Activated CD4-positive, alpha-beta memory T cell treated with anti-CD3 and anti-CD28 coated beads for 36 hours (primary cell): ENCODE measurements at regions not wholly inside any gene's neighbourhood (a gene's known extent, or its start where the extent isn't known, plus 50 kb on each side); places are given as distances from the start of the nearest gene placed in this dataset.

ENCODE experiments used
- CTCF ChIA-PET: fragments of 350-600 bp; sonication (Branson Sonifier 250); formaldehyde crosslinking; loops from one replicate; lab custom pipeline; 2021; ENCODE audit warnings: antibody characterized with exemption, inconsistent platforms; lab: Charles Lee
- POLR2A ChIA-PET: fragments of 350-600 bp; sonication (Branson Sonifier 250); formaldehyde crosslinking; loops from one replicate; lab custom pipeline; 2021; ENCODE audit warnings: antibody characterized with exemption; lab: Charles Lee
- DNase-seq: peaks from one replicate; pipeline ENCODE4 v3.0.0-alpha.2; 2020
- H3K27ac Mint-ChIP-seq: one replicate; pipeline ENCODE4 v1.8.0; 2021; ENCODE audit warnings: mixed read lengths
- H3K27me3 Mint-ChIP-seq: one replicate; pipeline ENCODE4 v1.8.0; 2021; ENCODE audit warnings: mixed read lengths
- H3K36me3 Mint-ChIP-seq: one replicate; pipeline ENCODE4 v1.8.0; 2021; ENCODE audit warnings: mixed read lengths
- H3K4me1 Mint-ChIP-seq: one replicate; pipeline ENCODE4 v1.8.0; 2021; ENCODE audit warnings: low read depth, mixed read lengths
- H3K4me3 Mint-ChIP-seq: one replicate; pipeline ENCODE4 v1.8.0; 2021; ENCODE audit warnings: mild to moderate bottlenecking, mixed read lengths
- H3K9me3 Mint-ChIP-seq: one replicate; pipeline ENCODE4 v1.8.0; 2021; ENCODE audit warnings: mixed read lengths
- intact Hi-C: fragments of 100-400 bp; cut with micrococcal nuclease; formaldehyde crosslinking; loops from one replicate; pipeline ENCODE4 v1.15.1; 2023

GRCh38 chr10:84899268-84899667, 570.9 kb downstream of the CCSER2 start:
- Mint-ChIP-seq H3K4me3 (no peak overlapping the region), H3K27me3 (no peaks in the 10 kb centered on the region), H3K27ac (no peak overlapping the region), H3K4me1 (no peaks in the 10 kb centered on the region), H3K36me3 (no peaks in the 10 kb centered on the region), H3K9me3 (no peaks in the 10 kb centered on the region)
- DNase-seq = no peak
- ChIA-PET POLR2A (no interaction called here), CTCF (no interaction called here)
- intact Hi-C loops = no loop called here

DNA sequence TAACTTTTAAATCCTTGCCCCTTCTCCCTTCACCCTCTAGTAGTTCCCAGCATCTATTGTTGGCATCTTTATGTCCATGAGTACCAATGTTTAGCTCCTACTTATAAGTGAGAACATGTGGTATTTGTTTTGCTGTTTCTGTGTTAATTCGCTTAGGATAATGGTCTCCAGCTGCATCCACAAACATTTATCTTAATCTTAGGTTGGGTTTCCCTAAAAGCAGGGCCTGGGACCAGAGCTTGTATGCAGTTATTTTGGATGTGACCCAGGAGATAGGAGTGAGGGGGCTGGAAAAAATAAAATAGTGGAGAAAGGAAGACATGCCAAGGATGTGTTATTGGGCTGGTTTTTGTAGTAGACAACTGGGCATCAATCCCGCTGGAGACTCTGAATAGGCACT, 571.8 kb downstream of the CCSER2 start:
- Mint-ChIP-seq H3K4me1 (no peaks in the 10 kb centered on the region), H3K9me3 (no peaks in the 10 kb centered on the region), H3K4me3 (no peak overlapping the region), H3K36me3 (no peaks in the 10 kb centered on the region), H3K27me3 (no peaks in the 10 kb centered on the region), H3K27ac (no peak overlapping the region)
- intact Hi-C loops = no loop called here
- POLR2A ChIA-PET = no interaction called here
- CTCF ChIA-PET = no interaction called here
- DNase-seq = no peak

DNA sequence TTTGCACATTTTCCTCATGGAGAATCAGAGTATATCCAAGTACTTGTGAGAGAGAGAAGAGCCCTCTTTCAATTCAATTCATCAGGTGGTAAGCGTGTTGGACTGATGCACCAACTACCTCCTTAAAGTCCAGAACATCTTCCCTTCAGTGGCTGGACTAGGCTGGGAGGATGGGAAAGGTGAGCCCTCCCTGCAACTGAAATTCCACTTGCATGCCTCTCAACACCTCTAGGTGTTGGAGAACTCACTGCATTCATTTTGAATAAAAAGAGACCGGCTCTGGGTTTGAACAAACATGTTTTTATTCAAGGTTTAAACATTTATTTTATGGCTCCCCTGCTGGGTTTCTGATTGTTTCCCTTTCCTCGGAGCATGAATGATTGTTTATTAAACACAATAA, 573.5 kb downstream of the CCSER2 start:
- Mint-ChIP-seq H3K4me1 (no peaks in the 10 kb centered on the region), H3K27me3 (no peaks in the 10 kb centered on the region), H3K36me3 (no peaks in the 10 kb centered on the region), H3K4me3 (no peak overlapping the region), H3K9me3 (no peaks in the 10 kb centered on the region), H3K27ac (no peak overlapping the region)
- ChIA-PET CTCF (no interaction called here), POLR2A (no interaction called here)
- intact Hi-C loops = no loop called here
- no peak for DNase-seq

- ChIA-PET CTCF (no interaction called here), POLR2A (no interaction called here)
- DNase-seq = no peak
- Mint-ChIP-seq H3K9me3 (no peaks in the 10 kb centered on the region), H3K4me1 (no peaks in the 10 kb centered on the region), H3K27ac (no peak overlapping the region), H3K4me3 (no peak overlapping the region), H3K36me3 (no peaks in the 10 kb centered on the region), H3K27me3 (no peaks in the 10 kb centered on the region)
- intact Hi-C loops = no loop called here
Measured at GRCh38 chr10:84902553-84902952, 574.2 kb downstream of the CCSER2 start.

DNA sequence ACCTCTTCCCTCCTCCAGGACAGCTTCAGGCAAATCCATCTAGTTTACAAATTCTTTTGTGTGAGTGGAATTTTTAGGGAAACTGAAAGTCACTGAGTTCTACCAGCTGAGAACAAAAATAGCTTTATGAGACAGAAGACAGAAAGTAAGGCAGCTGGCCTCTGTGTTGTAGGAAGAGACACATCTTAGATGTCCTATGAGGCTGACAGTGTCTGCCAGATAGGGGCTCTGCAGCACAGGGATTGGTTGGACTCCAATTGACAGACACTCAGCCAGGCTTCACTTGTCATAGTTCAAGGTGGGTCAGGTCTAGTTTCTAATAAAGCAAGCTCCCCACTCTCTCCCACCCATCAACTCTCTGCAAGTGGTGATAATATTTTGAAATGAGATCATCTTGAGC, 574.9 kb downstream of the CCSER2 start:
- Mint-ChIP-seq H3K4me1 (no peaks in the 10 kb centered on the region), H3K27me3 (no peaks in the 10 kb centered on the region), H3K27ac (no peak overlapping the region), H3K9me3 (no peaks in the 10 kb centered on the region), H3K36me3 (no peaks in the 10 kb centered on the region), H3K4me3 (no peak overlapping the region)
- ChIA-PET POLR2A (no interaction called here), CTCF (no interaction called here)
- intact Hi-C loops = no loop called here
- DNase-seq = no peak

DNA sequence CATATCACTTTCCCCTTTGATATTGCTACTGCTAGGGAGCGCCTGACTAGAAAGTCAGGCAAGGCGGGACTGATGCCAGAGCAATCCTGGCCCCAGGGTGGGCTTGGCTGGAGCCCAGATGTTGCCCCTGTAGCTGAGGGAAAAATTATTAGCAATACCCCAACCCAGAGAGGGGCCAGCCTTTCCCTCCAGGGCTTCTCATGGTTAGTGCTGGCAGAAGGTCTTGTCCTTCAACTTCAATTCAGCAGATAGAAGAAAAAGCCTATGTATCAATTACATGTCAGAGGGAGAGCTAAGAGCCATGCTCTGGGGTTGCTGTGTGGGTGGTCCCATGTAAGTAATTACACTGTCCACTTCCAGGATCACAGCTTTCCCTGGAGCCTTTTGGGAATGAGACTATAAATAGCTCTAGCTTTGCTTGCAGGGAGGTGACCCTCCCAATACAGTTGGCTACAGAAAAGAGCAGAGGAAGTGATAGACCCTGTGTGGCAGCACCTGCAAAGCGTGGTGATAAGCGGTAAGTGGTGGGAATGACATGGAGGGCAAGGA, 579.1 kb downstream of the CCSER2 start:
- H3K4me3 Mint-ChIP-seq = no peak overlapping the region
- no peak for DNase-seq
- POLR2A ChIA-PET = no interaction called here
- no peaks in the 10 kb centered on the region for H3K36me3 Mint-ChIP-seq
- no peaks in the 10 kb centered on the region for H3K9me3 Mint-ChIP-seq
- H3K4me1 Mint-ChIP-seq = no peaks in the 10 kb centered on the region
- no peaks in the 10 kb centered on the region for H3K27me3 Mint-ChIP-seq
- CTCF ChIA-PET = interaction anchor here (0.6 to 1.3 kb wide), 2 partner anchors 367 to 395 kb away, joined by 3 read pairs; no protein-coding TSS in a partner anchor
- H3K27ac Mint-ChIP-seq = no peak overlapping the region
- intact Hi-C loops = no loop called here

- H3K27me3 Mint-ChIP-seq = no peaks in the 10 kb centered on the region
- DNase-seq = no peak
- H3K36me3 Mint-ChIP-seq = no peaks in the 10 kb centered on the region
- CTCF ChIA-PET = no interaction called here
- POLR2A ChIA-PET = no interaction called here
- no peaks in the 10 kb centered on the region for H3K4me1 Mint-ChIP-seq
- intact Hi-C loops = no loop called here
- H3K4me3 Mint-ChIP-seq = no peak overlapping the region
- no peaks in the 10 kb centered on the region for H3K9me3 Mint-ChIP-seq
- no peak overlapping the region for H3K27ac Mint-ChIP-seq
Measured at GRCh38 chr10:84908491-84908890, 580.1 kb downstream of the CCSER2 start.

GRCh38 chr10:84921701-84922100, 593.3 kb downstream of the CCSER2 start:
- ChIA-PET CTCF (no interaction called here), POLR2A (no interaction called here)
- no peak overlapping the region for H3K27ac Mint-ChIP-seq
- intact Hi-C loops = no loop called here
- peaks cover 7% of the 10 kb centered on the region for H3K9me3 Mint-ChIP-seq
- no peaks in the 10 kb centered on the region for H3K36me3 Mint-ChIP-seq
- H3K27me3 Mint-ChIP-seq = no peaks in the 10 kb centered on the region
- H3K4me3 Mint-ChIP-seq = no peak overlapping the region
- no peak for DNase-seq
- no peaks in the 10 kb centered on the region for H3K4me1 Mint-ChIP-seq

DNA sequence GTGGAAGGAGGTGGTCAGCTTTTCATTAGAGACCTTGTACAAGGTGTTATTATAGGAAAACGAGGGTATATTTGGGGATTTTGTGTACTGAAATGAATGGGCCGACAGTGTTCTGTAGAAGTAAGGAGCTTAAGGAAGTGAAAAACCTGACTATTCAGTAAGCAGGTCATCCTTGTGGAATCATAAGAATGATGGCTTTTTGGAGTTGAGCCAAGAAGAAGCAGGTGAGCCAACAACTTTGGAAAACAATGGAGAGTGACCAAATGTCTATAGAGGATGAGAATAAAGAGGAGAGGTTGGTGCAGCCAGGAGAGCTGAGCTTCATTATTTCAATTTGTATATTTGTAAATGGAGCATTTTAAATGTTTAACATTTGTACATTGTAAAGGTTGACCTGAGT, 595.7 kb downstream of the CCSER2 start:
- H3K9me3 Mint-ChIP-seq = no peaks in the 10 kb centered on the region
- intact Hi-C loops = no loop called here
- no peak for DNase-seq
- CTCF ChIA-PET = interaction anchor here (0.5 kb wide), 1 partner anchor 9 kb away, joined by 3 read pairs; no protein-coding TSS in a partner anchor
- no peak overlapping the region for H3K27ac Mint-ChIP-seq
- POLR2A ChIA-PET = no interaction called here
- H3K36me3 Mint-ChIP-seq = no peaks in the 10 kb centered on the region
- no peak overlapping the region for H3K4me3 Mint-ChIP-seq
- H3K27me3 Mint-ChIP-seq = no peaks in the 10 kb centered on the region
- no peaks in the 10 kb centered on the region for H3K4me1 Mint-ChIP-seq

GRCh38 chr10:84925495-84925894, 597.1 kb downstream of the CCSER2 start:
- Mint-ChIP-seq H3K9me3 (no peaks in the 10 kb centered on the region), H3K36me3 (no peaks in the 10 kb centered on the region), H3K4me3 (no peak overlapping the region), H3K4me1 (no peaks in the 10 kb centered on the region), H3K27ac (no peak overlapping the region), H3K27me3 (no peaks in the 10 kb centered on the region)
- intact Hi-C loops = no loop called here
- ChIA-PET POLR2A (no interaction called here), CTCF (no interaction called here)
- no peak for DNase-seq

- Mint-ChIP-seq H3K27ac (no peak overlapping the region), H3K27me3 (no peaks in the 10 kb centered on the region), H3K4me1 (no peaks in the 10 kb centered on the region), H3K9me3 (no peaks in the 10 kb centered on the region), H3K36me3 (no peaks in the 10 kb centered on the region), H3K4me3 (no peak overlapping the region)
- no peak for DNase-seq
- ChIA-PET CTCF (no interaction called here), POLR2A (no interaction called here)
- intact Hi-C loops = no loop called here
Measured at GRCh38 chr10:84933402-84933801, 605.0 kb downstream of the CCSER2 start.

- H3K27ac Mint-ChIP-seq = no peak overlapping the region
- H3K36me3 Mint-ChIP-seq = no peaks in the 10 kb centered on the region
- ChIA-PET CTCF (no interaction called here), POLR2A (no interaction called here)
- no peaks in the 10 kb centered on the region for H3K27me3 Mint-ChIP-seq
- no peak for DNase-seq
- H3K9me3 Mint-ChIP-seq = no peaks in the 10 kb centered on the region
- intact Hi-C loops = no loop called here
- no peak overlapping the region for H3K4me3 Mint-ChIP-seq
- H3K4me1 Mint-ChIP-seq = no peaks in the 10 kb centered on the region
Measured at GRCh38 chr10:84935772-84936171, 607.4 kb downstream of the CCSER2 start.

DNA sequence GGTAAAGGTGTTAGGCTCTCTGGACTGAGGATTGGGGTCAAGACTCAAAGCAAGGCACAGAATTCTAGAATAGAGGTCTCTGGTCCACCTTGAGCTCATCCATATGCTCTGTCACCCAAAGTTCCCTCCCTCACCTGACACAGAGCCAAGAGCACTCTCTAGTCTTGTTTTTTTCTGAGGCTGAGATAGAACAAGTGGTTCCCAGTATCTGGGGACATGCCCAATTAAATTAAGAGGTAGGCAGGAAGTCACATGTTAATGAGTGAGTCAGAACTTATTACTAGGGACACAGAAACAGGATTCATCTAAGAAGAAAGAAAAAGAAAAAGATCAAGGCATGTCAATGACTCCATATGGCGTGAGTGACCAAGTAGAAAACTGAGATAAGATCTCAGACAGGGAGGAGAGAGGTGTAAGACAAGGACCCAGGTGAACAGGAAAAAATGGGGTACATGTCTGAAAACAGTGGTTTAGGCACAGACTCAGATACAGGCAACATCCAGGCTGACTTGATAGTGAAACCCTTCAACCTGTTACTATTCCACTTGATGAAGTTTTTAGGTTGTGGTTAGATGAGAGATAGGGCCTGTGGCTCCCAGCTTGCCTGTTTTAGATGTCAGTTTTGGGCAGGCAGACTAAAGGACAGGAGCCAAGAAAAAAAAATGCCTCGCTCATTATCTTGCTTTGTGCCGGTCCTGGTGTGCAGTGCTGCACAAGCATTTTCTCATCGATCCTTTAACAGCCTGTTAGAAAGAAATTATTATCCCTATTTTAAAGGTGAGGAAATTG, 609.9 kb downstream of the CCSER2 start:
- no peaks in the 10 kb centered on the region for H3K4me1 Mint-ChIP-seq
- no peak for DNase-seq
- H3K27ac Mint-ChIP-seq = no peak overlapping the region
- POLR2A ChIA-PET = no interaction called here
- CTCF ChIA-PET = no interaction called here
- no peaks in the 10 kb centered on the region for H3K36me3 Mint-ChIP-seq
- H3K4me3 Mint-ChIP-seq = no peak overlapping the region
- no peaks in the 10 kb centered on the region for H3K9me3 Mint-ChIP-seq
- intact Hi-C loops = no loop called here
- H3K27me3 Mint-ChIP-seq = no peaks in the 10 kb centered on the region
